ENCODE measurements at regions not wholly inside any gene's neighbourhood (a gene's known extent, or its start where the extent isn't known, plus 50 kb on each side); places are given as distances from the start of the nearest gene placed in this dataset.

DNA sequence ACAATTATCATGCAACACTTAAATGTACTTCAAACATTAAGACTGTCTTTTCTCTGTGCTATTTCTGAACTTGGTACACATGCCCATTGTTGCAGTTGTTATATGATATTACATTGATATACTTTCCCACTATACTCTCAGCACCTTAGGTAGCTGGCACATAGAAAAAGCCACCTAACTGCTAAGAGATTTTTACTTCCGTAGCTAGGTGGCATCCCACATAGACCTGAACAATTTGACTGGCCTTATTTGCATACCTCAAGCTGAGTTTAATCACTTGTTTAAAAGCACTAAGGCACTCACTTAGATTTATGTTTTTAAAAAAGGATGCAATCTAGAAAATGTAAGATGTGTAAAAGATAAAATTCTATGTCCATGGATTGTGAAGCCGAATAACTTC is 194.2 kb downstream of the POU4F1 start:
- TF ChIP-seq EZH2phosphoT487 (IDR thresholded peaks at IDR 0.05; ENCODE audit: insufficient read depth, low read depth) (no peak), EZH2 (IDR thresholded peaks at IDR 0.05; ENCODE audit: insufficient read depth, poor library complexity, severe bottlenecking) (no peak)

All from GM23248 (cell line).